ENCODE measurements at regions not wholly inside any gene's neighbourhood (a gene's known extent, or its start where the extent isn't known, plus 50 kb on each side); places are given as distances from the start of the nearest gene placed in this dataset.

DNA sequence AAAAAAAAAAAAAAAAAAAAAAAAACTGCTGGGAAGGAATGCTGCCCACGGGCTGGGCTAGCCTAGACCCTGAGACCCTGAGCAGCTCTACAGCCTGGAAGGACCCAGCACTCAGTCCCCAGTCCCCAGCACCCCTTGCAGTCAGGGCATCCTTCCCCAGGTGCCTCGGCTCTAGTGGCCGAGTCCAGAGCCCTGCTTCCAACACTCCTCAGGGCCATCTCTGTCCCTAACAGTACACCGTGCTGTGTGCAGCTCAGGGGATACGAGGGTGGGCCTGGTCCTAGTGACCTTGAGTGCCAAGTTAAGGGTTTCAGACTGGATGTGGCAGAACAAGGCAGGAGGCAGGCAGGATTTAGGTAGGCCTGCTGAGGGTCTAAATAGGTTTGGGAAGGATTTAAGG lies 50.2 kb upstream of the LRP8 start:
- DNase-seq (peak; percentile 4), ATAC-seq (ENCODE audit: low read depth) (no peak)
- H3K27me3 Mint-ChIP-seq = peaks cover 15% of the 10 kb centered on the region
- no peaks in the 10 kb centered on the region for H3K36me3 Mint-ChIP-seq
- POLR2A ChIA-PET = no interaction called here
- no peaks in the 10 kb centered on the region for H3K9me3 Mint-ChIP-seq
- H3K4me3 Mint-ChIP-seq = no peak overlapping the region
- H3K4me1 Mint-ChIP-seq = no peaks in the 10 kb centered on the region
- H3K27ac Mint-ChIP-seq = no peak overlapping the region

DNA sequence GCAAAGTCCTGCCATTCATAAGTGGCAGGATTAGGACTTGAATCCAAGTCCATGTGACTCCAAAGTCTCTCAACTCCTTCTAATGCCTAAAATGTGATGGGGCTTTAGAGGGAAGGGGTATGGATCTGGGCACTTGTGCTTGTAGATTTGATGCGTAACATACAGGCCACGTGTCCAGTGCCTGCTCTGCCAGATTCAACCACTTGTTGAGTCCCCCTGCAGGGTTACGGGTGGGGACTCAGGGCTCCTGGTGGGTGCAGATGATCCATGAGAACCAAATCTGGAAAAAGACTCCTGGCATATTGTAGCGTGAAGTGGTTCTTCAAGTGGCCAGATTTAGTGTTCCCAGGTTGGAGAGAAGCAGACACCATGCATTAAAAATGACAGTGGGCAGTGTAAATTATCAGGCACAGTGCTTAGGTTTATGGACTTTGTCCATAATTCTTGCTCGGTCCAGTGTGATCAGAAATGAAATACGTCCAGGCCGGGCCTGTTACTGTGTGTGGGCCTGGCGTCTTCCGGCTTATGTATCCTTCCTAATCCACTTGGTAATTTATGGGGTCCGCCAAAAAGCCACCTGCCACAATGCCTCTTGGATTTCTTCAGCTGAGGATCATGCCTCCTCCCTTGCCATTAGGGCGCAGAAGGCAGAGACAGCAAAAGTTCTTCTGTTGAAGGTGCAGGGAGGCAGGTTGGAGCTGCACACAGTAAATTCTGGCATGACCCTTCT lies 51.2 kb upstream of the LRP8 start:
- Mint-ChIP-seq H3K27me3 (peaks cover 15% of the 10 kb centered on the region), H3K4me3 (no peak overlapping the region), H3K4me1 (no peaks in the 10 kb centered on the region), H3K9me3 (no peaks in the 10 kb centered on the region), H3K36me3 (no peaks in the 10 kb centered on the region), H3K27ac (no peak overlapping the region)
- DNase-seq = peak; percentile 11
- ATAC-seq (ENCODE audit: low read depth) = no peak
- POLR2A ChIA-PET = no interaction called here

DNA sequence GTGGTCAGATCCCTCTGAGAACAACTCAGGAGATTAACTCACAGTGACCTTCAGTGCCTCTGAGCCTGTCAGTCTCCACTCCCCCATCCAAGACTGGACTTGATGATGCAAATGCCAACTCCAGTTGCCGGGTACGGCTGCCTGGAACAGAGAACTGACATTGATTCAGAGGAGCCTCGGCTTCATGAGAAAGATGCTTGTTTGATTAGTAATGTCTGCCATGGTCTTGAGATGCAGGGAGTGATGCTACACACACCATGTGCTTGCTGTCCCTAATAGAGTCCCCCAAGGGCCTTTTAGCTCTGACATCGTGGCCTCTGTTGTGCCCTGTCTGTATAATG lies 51.8 kb upstream of the LRP8 start:
- POLR2A ChIA-PET = no interaction called here
- H3K36me3 Mint-ChIP-seq = no peaks in the 10 kb centered on the region
- ATAC-seq (ENCODE audit: low read depth) = no peak

DNA sequence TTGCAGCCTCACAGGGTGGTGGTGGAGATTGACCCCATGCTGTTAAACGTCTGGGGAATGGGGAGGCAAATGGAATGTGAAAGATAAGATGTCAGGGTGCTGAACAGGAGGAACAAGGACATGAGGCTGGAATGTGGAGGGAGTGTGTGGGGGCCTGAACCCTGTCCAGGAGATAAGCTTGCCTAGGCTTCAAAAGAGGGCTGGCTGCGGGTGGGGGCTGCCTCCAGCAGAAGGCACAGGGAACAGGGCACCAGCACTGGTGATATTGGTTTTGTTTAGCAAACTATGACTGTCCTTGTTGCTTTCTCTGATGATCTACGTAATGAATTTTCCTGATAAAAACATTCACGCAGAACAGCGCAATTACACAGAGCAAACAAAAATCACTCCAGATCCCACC lies 52.4 kb upstream of the LRP8 start:
- peaks cover 15% of the 10 kb centered on the region for H3K27me3 Mint-ChIP-seq

More for the DNA sequence above, 51.8 kb upstream of the LRP8 start:
- H3K4me1 Mint-ChIP-seq = no peaks in the 10 kb centered on the region
- peak; percentile 13 for DNase-seq
- H3K27ac Mint-ChIP-seq = no peak overlapping the region
- no peak overlapping the region for H3K4me3 Mint-ChIP-seq
- H3K9me3 Mint-ChIP-seq = no peaks in the 10 kb centered on the region
- H3K27me3 Mint-ChIP-seq = peaks cover 15% of the 10 kb centered on the region

DNA sequence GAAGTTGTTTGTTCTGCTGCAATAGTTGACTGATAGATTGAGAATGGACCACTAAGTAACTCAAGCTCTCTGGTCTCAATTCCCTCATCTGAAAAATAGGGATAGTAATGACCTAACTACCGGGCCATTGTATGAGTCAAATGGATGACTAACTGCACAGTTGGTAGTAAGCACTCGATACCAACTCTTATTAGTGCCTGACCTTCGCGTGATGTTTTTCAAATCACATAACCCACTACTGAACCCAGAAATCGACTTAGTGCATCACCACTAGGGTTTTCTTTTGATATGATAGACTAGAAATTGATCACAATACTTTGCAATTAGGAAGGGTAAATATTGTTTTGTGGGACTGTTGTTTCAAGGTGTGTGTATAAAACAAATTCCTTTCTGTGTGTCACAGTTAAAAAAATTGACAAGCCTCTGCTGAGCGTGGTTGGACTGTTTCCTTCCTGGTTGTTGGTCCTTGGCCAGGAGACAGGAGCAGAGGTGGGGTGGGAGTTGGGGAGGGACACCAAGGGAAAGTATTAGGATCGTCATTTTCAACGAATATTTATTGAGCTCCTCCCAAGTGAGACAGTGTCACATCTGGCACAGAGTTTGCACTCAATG lies 54.0 kb upstream of the LRP8 start:
- no peak overlapping the region for H3K27ac Mint-ChIP-seq

More for the DNA sequence above, 52.4 kb upstream of the LRP8 start:
- H3K4me1 Mint-ChIP-seq = no peaks in the 10 kb centered on the region
- no peaks in the 10 kb centered on the region for H3K36me3 Mint-ChIP-seq
- no peak overlapping the region for H3K4me3 Mint-ChIP-seq
- no peaks in the 10 kb centered on the region for H3K9me3 Mint-ChIP-seq
- POLR2A ChIA-PET = no interaction called here
- no peak overlapping the region for H3K27ac Mint-ChIP-seq
- peak; percentile 1 for DNase-seq
- ATAC-seq (ENCODE audit: low read depth) = no peak

DNA sequence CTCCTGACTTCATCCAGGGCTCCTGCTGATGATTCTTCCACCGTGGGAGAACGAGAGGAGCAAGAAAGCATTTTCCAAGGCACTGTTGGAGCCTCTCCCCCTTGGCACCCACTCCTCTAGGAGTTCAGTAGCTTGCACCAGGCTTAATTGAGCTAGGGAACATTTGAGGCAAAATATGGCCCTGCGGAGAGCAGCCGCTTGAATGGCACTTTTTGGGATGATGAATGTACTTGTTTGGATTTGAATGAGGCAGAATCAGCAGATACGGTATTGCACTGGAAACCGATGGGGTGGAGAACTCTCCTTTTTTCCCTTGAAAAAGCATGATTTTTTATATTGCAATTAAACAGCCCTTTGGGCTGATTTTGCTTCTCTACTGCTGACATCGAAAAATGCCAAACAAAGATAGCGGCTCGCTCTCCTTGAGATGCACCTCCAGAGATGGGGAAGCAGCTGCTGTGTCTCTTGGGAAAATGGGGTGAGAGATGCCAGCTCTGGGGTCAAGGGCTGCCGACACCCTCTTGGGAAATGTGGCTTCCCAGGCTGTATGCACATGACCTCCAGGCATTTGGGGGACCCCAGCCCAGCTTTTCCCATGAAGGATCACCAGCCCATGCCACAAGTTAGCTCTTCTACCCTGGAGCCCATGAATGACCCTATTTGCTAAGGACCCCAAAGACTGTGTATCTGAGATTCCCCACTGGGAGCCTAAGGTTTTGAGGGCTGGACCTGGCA lies 55.4 kb upstream of the LRP8 start:
- Mint-ChIP-seq H3K27me3 (peaks cover 29% of the 10 kb centered on the region), H3K4me3 (no peak overlapping the region), H3K27ac (no peak overlapping the region), H3K4me1 (peaks cover 7% of the 10 kb centered on the region), H3K9me3 (no peaks in the 10 kb centered on the region), H3K36me3 (no peaks in the 10 kb centered on the region)
- ATAC-seq (ENCODE audit: low read depth) (no peak), DNase-seq (no peak)
- POLR2A ChIA-PET = no interaction called here

More for the DNA sequence above, 54.0 kb upstream of the LRP8 start:
- POLR2A ChIA-PET = no interaction called here
- no peaks in the 10 kb centered on the region for H3K9me3 Mint-ChIP-seq
- peaks cover 24% of the 10 kb centered on the region for H3K27me3 Mint-ChIP-seq
- no peak for DNase-seq
- H3K4me1 Mint-ChIP-seq = peaks cover 7% of the 10 kb centered on the region
- no peaks in the 10 kb centered on the region for H3K36me3 Mint-ChIP-seq
- no peak for ATAC-seq (ENCODE audit: low read depth)
- no peak overlapping the region for H3K4me3 Mint-ChIP-seq

DNA sequence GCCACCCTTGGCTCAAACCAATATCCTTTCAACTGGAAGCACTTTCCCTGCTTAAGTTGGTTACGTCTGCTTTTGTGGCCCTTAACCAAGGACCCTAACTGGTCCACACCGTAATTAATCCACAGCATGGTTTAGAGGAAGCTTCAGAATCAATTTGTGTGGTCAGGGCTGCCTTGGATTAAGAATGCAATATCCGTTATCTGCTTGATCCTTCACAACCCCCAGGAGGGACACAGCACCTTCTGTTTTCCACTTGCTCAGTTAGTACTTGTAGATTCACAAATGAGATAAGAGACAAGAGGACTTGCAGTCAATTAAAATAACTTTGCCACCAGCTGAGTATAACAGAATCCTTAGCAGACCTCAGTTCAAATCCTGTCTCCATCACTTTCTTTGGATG lies 56.9 kb upstream of the LRP8 start:
- ATAC-seq (ENCODE audit: low read depth) (no peak), DNase-seq (no peak)
- Mint-ChIP-seq H3K4me3 (no peak overlapping the region), H3K9me3 (no peaks in the 10 kb centered on the region), H3K27ac (no peak overlapping the region), H3K4me1 (peaks cover 7% of the 10 kb centered on the region), H3K36me3 (no peaks in the 10 kb centered on the region), H3K27me3 (peaks cover 29% of the 10 kb centered on the region)
- POLR2A ChIA-PET = no interaction called here

DNA sequence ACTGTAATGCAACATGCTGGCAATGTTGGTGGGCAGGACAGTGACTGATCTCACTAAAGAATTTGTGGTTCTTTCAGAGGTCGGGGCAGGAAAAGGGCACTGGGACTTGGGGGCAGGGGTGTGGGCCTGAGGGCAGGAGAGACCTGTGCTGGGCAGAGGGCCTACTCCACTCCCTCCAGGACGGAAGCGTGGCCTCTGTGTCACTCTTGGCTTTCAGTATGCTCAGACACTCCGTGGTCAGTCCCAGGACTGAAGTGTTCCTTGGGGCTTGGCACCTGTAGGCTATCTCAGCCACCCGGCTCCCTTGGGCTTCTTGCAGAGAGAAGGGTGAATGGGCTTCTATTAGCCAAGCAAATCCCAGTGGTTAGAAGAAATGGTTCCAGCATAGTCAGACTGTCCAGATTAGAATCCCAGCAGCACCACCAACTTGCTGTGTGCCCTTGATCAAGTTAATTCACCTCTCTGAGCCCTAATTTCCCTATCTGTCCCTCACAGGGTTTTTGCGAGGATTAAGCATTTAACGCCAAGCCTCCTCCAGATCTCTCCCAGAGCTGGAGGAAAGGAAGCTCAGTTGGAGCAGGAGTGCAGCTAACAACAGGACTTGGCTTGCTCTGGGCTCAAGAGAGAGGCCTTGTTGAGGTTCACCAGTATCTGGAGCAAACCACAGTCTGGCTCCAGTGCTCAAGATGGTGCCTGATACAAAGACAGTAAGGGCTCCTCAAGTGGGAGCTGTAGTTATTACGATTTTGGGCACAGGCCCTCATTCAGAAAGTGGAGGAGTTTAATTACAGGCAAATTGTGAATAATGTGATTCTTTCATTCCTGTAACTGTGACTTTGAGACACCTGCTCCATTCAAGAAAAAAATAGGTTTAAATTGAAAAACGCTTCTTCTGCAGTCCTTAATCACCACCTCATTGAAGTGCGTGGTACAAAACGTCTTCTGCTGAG lies 57.7 kb upstream of the LRP8 start:
- H3K27me3 Mint-ChIP-seq = peaks cover 26% of the 10 kb centered on the region
- no peaks in the 10 kb centered on the region for H3K36me3 Mint-ChIP-seq
- H3K27ac Mint-ChIP-seq = no peak overlapping the region
- no peaks in the 10 kb centered on the region for H3K9me3 Mint-ChIP-seq
- no peak for DNase-seq
- POLR2A ChIA-PET = no interaction called here
- H3K4me3 Mint-ChIP-seq = no peak overlapping the region
- H3K4me1 Mint-ChIP-seq = peaks cover 7% of the 10 kb centered on the region
- ATAC-seq (ENCODE audit: low read depth) = no peak

DNA sequence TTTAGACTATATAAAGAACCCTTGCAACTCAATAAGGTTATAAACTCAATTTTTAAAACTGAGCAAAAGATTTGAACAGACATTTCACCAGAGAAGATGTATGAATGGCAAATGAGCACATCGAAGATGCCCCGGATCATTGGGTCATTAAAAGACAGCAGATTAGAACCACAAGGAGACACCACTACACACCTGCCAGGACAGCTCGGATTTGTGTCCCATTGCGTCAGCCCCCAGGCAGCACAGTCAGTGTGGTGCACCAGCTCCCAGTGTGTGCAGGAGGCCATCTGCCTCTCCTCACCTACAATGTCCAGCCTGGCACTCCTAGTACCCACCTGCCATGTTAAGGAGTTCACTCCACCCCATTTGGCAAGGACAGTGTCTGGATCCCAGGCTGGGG lies 61.1 kb upstream of the LRP8 start:
- ATAC-seq (ENCODE audit: low read depth) = no peak
- POLR2A ChIA-PET = no interaction called here
- Mint-ChIP-seq H3K27ac (no peak overlapping the region), H3K4me3 (no peak overlapping the region), H3K36me3 (no peaks in the 10 kb centered on the region), H3K9me3 (no peaks in the 10 kb centered on the region), H3K4me1 (peaks cover 11% of the 10 kb centered on the region), H3K27me3 (peaks cover 14% of the 10 kb centered on the region)
- no peak for DNase-seq

DNA sequence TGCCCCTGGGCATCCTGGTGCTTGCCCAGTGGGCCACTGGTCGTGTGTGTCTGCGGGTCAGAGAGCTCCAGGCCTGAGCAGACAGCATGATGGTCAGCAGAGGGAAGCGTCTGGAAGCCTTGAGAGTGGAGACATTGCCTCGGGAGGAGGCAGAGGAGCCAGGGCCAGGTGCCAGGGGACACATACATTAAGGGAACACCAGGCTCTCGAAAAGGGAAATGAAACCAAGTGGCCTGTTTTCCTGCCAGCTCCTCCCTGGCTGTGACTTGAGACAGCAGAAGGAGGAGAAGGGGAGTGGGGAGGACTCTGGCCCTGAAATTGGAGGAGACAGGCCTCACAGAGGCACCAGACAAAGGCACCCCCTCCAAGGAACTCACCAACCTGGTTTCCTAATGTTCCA lies 62.4 kb upstream of the LRP8 start:
- Mint-ChIP-seq H3K9me3 (no peaks in the 10 kb centered on the region), H3K4me1 (peaks cover 11% of the 10 kb centered on the region), H3K27me3 (peaks cover 14% of the 10 kb centered on the region), H3K4me3 (no peak overlapping the region), H3K27ac (no peak overlapping the region), H3K36me3 (no peaks in the 10 kb centered on the region)
- DNase-seq (no peak), ATAC-seq (ENCODE audit: low read depth) (no peak)
- POLR2A ChIA-PET = interaction anchor here (1.3 to 1.7 kb wide), 2 partner anchors 22 to 63 kb away, joined by 3 to 7 read pairs; no protein-coding TSS in a partner anchor

DNA sequence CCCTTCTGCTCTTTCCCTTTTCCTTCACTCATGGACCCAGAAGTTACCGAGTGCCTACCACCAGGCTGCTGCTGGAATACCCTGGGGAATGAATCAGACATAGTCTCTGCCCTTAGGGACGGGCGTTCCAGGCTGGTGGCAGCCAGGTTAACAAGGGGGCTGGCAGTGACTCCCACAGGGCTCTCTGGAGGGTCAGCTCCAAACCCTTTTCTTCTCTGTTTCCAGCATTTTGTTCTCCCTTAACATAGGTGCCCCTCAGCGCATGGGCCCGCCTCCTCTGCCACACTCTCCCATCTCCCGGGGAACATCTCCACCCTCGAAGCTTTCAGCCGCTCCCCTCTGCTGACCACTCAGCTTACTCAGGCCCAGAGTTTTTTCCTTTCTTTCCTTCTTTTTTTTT lies 62.9 kb upstream of the LRP8 start:
- peaks cover 14% of the 10 kb centered on the region for H3K27me3 Mint-ChIP-seq
- DNase-seq (no peak), ATAC-seq (ENCODE audit: low read depth) (no peak)
- H3K9me3 Mint-ChIP-seq = no peaks in the 10 kb centered on the region
- no peak overlapping the region for H3K4me3 Mint-ChIP-seq
- H3K36me3 Mint-ChIP-seq = no peaks in the 10 kb centered on the region
- POLR2A ChIA-PET = interaction anchor here (1.3 to 1.7 kb wide), 2 partner anchors 23 to 64 kb away, joined by 3 to 7 read pairs; no protein-coding TSS in a partner anchor
- H3K27ac Mint-ChIP-seq = no peak overlapping the region
- H3K4me1 Mint-ChIP-seq = peaks cover 10% of the 10 kb centered on the region

DNA sequence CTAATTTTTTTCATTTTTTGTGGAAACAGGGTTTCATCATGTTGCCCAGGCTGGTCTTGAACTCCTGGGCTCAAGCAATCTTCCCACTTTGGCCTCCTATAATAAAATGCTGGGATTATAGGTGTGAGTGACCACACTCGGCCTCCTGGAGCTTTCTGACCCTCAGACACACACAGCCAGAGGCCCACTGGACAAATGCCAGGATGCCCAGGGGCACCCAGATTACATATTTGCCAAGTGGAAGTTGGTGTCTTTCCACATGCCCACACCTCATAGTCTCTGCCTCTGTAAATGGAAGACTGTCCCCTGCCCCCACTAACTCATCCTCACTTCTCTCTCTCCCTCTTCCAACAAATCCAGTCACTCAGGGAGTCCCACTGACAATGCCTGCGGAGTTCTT lies 63.4 kb upstream of the LRP8 start:
- peak overlapping the region; percentile 10 for H3K27ac Mint-ChIP-seq
- POLR2A ChIA-PET = interaction anchor here (1.7 kb wide), 1 partner anchor 64 kb away, joined by 7 read pairs; no protein-coding TSS in a partner anchor
- no peaks in the 10 kb centered on the region for H3K9me3 Mint-ChIP-seq

DNA sequence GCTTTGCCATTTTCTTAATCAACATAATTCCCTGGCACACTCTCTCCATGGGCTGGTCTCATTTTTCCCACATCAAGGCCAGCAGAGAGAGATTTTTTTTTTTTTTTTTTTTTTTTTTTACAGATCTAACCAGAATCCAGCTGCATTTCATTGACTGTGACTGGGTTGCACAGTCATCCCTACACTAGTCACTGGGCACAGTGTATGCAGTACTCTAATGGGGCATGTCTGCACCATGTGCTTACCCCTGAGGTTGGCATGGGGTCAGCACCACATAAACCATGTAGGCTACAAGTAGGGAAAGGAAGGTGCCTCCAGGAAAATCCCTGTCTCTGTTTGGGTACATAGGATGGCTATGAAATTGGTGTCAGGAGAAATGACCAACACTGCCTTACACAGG lies 64.1 kb upstream of the LRP8 start:
- POLR2A ChIA-PET = interaction anchor here (1.8 kb wide), 1 partner anchor 65 kb away, joined by 6 read pairs; the partner anchor contains the start of gene LRP8
- no peak for DNase-seq
- Mint-ChIP-seq H3K27me3 (peaks cover 5% of the 10 kb centered on the region), H3K4me3 (no peak overlapping the region), H3K27ac (no peak overlapping the region), H3K9me3 (no peaks in the 10 kb centered on the region), H3K4me1 (peaks cover 4% of the 10 kb centered on the region), H3K36me3 (no peaks in the 10 kb centered on the region)
- no peak for ATAC-seq (ENCODE audit: low read depth)

More for the DNA sequence above, 63.4 kb upstream of the LRP8 start:
- ATAC-seq (ENCODE audit: low read depth) (no peak), DNase-seq (no peak)
- peaks cover 6% of the 10 kb centered on the region for H3K4me1 Mint-ChIP-seq
- peaks cover 10% of the 10 kb centered on the region for H3K27me3 Mint-ChIP-seq
- no peaks in the 10 kb centered on the region for H3K36me3 Mint-ChIP-seq
- H3K4me3 Mint-ChIP-seq = no peak overlapping the region
